ENCODE measurements at regions not wholly inside any gene's neighbourhood (a gene's known extent, or its start where the extent isn't known, plus 50 kb on each side); places are given as distances from the start of the nearest gene placed in this dataset.

DNA sequence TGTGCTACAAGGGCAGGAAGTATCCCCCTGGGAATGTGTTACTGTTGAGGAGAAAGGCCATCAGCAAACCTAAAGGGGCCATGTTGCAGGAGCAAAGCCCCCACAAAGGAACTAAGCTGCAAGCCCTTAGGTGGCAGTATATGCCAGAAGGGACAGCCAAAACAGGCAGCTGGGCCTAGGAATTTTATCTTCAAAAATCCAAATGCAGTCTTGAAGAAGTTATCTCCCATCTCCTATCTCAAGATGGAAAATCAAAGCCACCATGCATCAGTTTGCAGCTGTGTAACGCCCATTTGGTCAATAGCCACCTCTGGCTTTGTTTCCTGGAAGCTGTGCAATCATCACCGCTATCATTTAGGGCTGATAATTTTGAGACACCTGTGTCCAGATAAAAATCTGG lies 400.3 kb downstream of the ARHGEF28 start:
- Histone ChIP-seq H3K36me3 (ENCODE audit: control insufficient read depth in 2 of 2, extremely low read depth in 1 of 2, insufficient read depth in 2 of 2, low read length in 2 of 2) (no peaks in the 10 kb centered on the region), H3K9me1 (replicated peaks; ENCODE audit: control insufficient read depth, extremely low read depth, insufficient read depth, low read length) (no peaks in the 10 kb centered on the region), H3K79me2 (ENCODE audit: control insufficient read depth, insufficient read depth, low read length) (no peaks in the 10 kb centered on the region), H3K4me3 (replicated peaks in 1 of 3; ENCODE audit: insufficient read depth in 1 of 3, low read depth in 1 of 3, low read length in 3 of 3) (no peak overlapping the region), H3K9ac (replicated peaks; ENCODE audit: extremely low read depth, insufficient read depth, low read length) (no peak overlapping the region), H3K9me3 (replicated peaks; ENCODE audit: control insufficient read depth, insufficient read depth, low read length) (no peaks in the 10 kb centered on the region), H3K27me3 (ENCODE audit: control insufficient read depth in 2 of 2, insufficient read depth in 2 of 2, low read length in 2 of 2) (peaks cover 2 to 5% of the 10 kb centered on the region in 2 experiments), H3K4me1 (ENCODE audit: control insufficient read depth, extremely low read depth, insufficient read depth, low read length) (no peaks in the 10 kb centered on the region), H3K4me2 (ENCODE audit: insufficient read depth, low read length) (no peak overlapping the region), H3K27ac (ENCODE audit: insufficient read depth, low read depth, low read length) (no peak overlapping the region), H2AFZ (ENCODE audit: low read depth, low read length) (no peak overlapping the region), H4K20me1 (replicated peaks; ENCODE audit: control insufficient read depth, extremely low read depth, insufficient read depth, low read length) (no peaks in the 10 kb centered on the region)
- BruUV-seq (replicated peaks): no TSS peak
- FAIRE-seq (no peak), DNase-seq (ENCODE audit: low read depth, low spot score) (no peak)
- CTCF ChIA-PET: interaction anchor here (1.2 to 1.6 kb wide), 2 partner anchors 14 to 614 kb away, joined by 3 to 4 read pairs; partner anchors contain the start of gene ENC1
- intact Hi-C loops (cut with micrococcal nuclease): no loop called here
- TF ChIP-seq JUN (IDR thresholded peaks at IDR 0.05; ENCODE audit: borderline replicate concordance, insufficient read depth, insufficient read length, low read depth) (no peak), POLR2A (IDR thresholded peaks at IDR 0.05; ENCODE audit: low read depth, low read length) (no peak), GATA2 (IDR thresholded peaks at IDR 0.05; ENCODE audit: insufficient read depth, insufficient read length, low read depth, low read length) (no peak), FOS (IDR thresholded peaks at IDR 0.05; ENCODE audit: borderline replicate concordance, insufficient read depth, low read length) (no peak)
- TF ChIP-seq, protein P1, sequence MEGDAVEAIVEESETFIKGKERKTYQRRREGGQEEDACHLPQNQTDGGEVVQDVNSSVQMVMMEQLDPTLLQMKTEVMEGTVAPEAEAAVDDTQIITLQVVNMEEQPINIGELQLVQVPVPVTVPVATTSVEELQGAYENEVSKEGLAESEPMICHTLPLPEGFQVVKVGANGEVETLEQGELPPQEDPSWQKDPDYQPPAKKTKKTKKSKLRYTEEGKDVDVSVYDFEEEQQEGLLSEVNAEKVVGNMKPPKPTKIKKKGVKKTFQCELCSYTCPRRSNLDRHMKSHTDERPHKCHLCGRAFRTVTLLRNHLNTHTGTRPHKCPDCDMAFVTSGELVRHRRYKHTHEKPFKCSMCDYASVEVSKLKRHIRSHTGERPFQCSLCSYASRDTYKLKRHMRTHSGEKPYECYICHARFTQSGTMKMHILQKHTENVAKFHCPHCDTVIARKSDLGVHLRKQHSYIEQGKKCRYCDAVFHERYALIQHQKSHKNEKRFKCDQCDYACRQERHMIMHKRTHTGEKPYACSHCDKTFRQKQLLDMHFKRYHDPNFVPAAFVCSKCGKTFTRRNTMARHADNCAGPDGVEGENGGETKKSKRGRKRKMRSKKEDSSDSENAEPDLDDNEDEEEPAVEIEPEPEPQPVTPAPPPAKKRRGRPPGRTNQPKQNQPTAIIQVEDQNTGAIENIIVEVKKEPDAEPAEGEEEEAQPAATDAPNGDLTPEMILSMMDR (IDR thresholded peaks at IDR 0.05; ENCODE audit: extremely low read depth in 1 of 2, insufficient read depth in 1 of 2, low read depth in 1 of 2, low read length in 2 of 2): no peak
- POLR2A ChIA-PET: no interaction called here
- dilution Hi-C loops (cut with MboI; ENCODE audit: extremely low pct_ligation_motif_present, low sequenced_read_pairs): no loop called here

DNA sequence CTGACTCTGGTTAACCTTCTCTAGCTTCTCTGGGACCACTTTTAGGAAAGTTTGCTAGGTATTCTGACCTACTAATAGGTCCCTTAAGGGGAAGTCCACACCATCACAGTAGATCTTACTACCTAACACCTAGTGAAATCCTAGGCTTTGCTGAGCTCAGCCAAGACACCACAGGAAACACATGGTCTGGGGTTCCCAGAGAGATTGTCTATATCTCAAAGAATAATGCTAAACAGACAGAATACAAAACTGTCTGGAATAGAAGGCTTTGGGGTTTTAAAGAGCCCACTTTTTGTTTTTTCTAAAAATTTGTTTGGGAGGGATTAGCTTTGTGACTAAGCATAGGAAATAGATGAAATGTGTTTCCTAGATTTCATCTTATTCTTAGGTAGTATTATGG lies 395.1 kb downstream of the ARHGEF28 start:
- Histone ChIP-seq H3K4me2 (ENCODE audit: insufficient read depth, low read length) (no peak overlapping the region), H3K79me2 (ENCODE audit: control insufficient read depth, insufficient read depth, low read length) (no peaks in the 10 kb centered on the region), H4K20me1 (replicated peaks; ENCODE audit: control insufficient read depth, extremely low read depth, insufficient read depth, low read length) (no peaks in the 10 kb centered on the region), H3K9ac (replicated peaks; ENCODE audit: extremely low read depth, insufficient read depth, low read length) (no peak overlapping the region), H3K36me3 (ENCODE audit: control insufficient read depth in 2 of 2, extremely low read depth in 1 of 2, insufficient read depth in 2 of 2, low read length in 2 of 2) (no peaks in the 10 kb centered on the region), H3K4me3 (replicated peaks in 1 of 3; ENCODE audit: insufficient read depth in 1 of 3, low read depth in 1 of 3, low read length in 3 of 3) (no peak overlapping the region), H3K27me3 (ENCODE audit: control insufficient read depth in 2 of 2, insufficient read depth in 2 of 2, low read length in 2 of 2) (peaks cover 7 to 19% of the 10 kb centered on the region in 2 experiments), H3K4me1 (ENCODE audit: control insufficient read depth, extremely low read depth, insufficient read depth, low read length) (no peaks in the 10 kb centered on the region), H2AFZ (ENCODE audit: low read depth, low read length) (no peak overlapping the region), H3K27ac (ENCODE audit: insufficient read depth, low read depth, low read length) (no peak overlapping the region), H3K9me3 (replicated peaks; ENCODE audit: control insufficient read depth, insufficient read depth, low read length) (no peaks in the 10 kb centered on the region), H3K9me1 (replicated peaks; ENCODE audit: control insufficient read depth, extremely low read depth, insufficient read depth, low read length) (no peaks in the 10 kb centered on the region)
- BruUV-seq (replicated peaks): no TSS peak
- POLR2A ChIA-PET: no interaction called here
- no peak for TF ChIP-seq EZH2 (IDR thresholded peaks at IDR 0.05; ENCODE audit: borderline replicate concordance, low read depth, low read length, severe bottlenecking)
- no peak for TF ChIP-seq GATA2 (IDR thresholded peaks at IDR 0.05; ENCODE audit: insufficient read depth, insufficient read length, low read depth, low read length)
- TF ChIP-seq MYC (IDR thresholded peaks at IDR 0.05; ENCODE audit: low read depth, low read length): no peak
- TF ChIP-seq, protein P2, sequence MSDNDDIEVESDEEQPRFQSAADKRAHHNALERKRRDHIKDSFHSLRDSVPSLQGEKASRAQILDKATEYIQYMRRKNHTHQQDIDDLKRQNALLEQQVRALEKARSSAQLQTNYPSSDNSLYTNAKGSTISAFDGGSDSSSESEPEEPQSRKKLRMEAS (IDR thresholded peaks at IDR 0.05; ENCODE audit: insufficient read depth, insufficient read length): no peak
- TF ChIP-seq, protein P1 (IDR thresholded peaks at IDR 0.05; ENCODE audit: extremely low read depth in 1 of 2, insufficient read depth in 1 of 2, low read depth in 1 of 2, low read length in 2 of 2): no peak
- no peak for TF ChIP-seq POLR2A (IDR thresholded peaks at IDR 0.05; ENCODE audit: low read depth, low read length)
- no peak for TF ChIP-seq JUN (IDR thresholded peaks at IDR 0.05; ENCODE audit: borderline replicate concordance, insufficient read depth, insufficient read length, low read depth)
- TF ChIP-seq FOS (IDR thresholded peaks at IDR 0.05; ENCODE audit: borderline replicate concordance, insufficient read depth, low read length): no peak
- no peak for TF ChIP-seq POLR2AphosphoS5 (IDR thresholded peaks at IDR 0.05; ENCODE audit: insufficient read depth, low read depth, low read length)
- dilution Hi-C loops (cut with MboI; ENCODE audit: extremely low pct_ligation_motif_present, low sequenced_read_pairs): no loop called here
- FAIRE-seq (no peak), DNase-seq (ENCODE audit: low read depth, low spot score) (peak; percentile 45)
- intact Hi-C loops (cut with micrococcal nuclease): no loop called here
- CTCF ChIA-PET: interaction anchor here (1.0 to 1.6 kb wide), 2 partner anchors 13 to 39 kb away, joined by 3 read pairs; no protein-coding TSS in a partner anchor

All from endothelial cell of umbilical vein (primary cell).